Activated CD8-positive, alpha-beta T cell treated with anti-CD3 and anti-CD28 coated beads for 36 hours (primary cell): ENCODE measurements at regions not wholly inside any gene's neighbourhood (a gene's known extent, or its start where the extent isn't known, plus 50 kb on each side); places are given as distances from the start of the nearest gene placed in this dataset.

Source experiments
- ATAC-seq: fragments of 200-7000 bp; cut with Tn5 transposase; one replicate; pipeline ENCODE4 v1.10.0; 2021; ENCODE audit warnings: mild to moderate bottlenecking, moderate library complexity
- CTCF ChIA-PET: fragments of 350-600 bp; sonication (Branson Sonifier 250); formaldehyde crosslinking; loops from one replicate; lab custom pipeline; 2021; ENCODE audit warnings: antibody characterized with exemption; lab: Charles Lee
- POLR2A ChIA-PET: fragments of 350-600 bp; sonication (Branson Sonifier 250); formaldehyde crosslinking; loops from one replicate; lab custom pipeline; 2021; ENCODE audit warnings: antibody characterized with exemption; lab: Charles Lee
- DNase-seq: peaks from one replicate; pipeline ENCODE4 v3.0.0-alpha.2; 2020
- H3K27ac Mint-ChIP-seq: one replicate; pipeline ENCODE4 v1.8.0; 2021; ENCODE audit warnings: mild to moderate bottlenecking, mixed read lengths
- H3K27me3 Mint-ChIP-seq: one replicate; pipeline ENCODE4 v1.8.0; 2021; ENCODE audit warnings: mixed read lengths
- H3K36me3 Mint-ChIP-seq: one replicate; pipeline ENCODE4 v1.8.0; 2021; ENCODE audit warnings: low read depth, mixed read lengths
- H3K4me1 Mint-ChIP-seq: one replicate; pipeline ENCODE4 v1.8.0; 2021; ENCODE audit warnings: low read depth, mixed read lengths
- H3K4me3 Mint-ChIP-seq: one replicate; pipeline ENCODE4 v1.8.0; 2021; ENCODE audit warnings: mild to moderate bottlenecking, moderate library complexity, mixed read lengths
- H3K9me3 Mint-ChIP-seq: one replicate; pipeline ENCODE4 v1.8.0; 2021; ENCODE audit warnings: mixed read lengths
- CTCF ChIP-seq: fragments of 200-600 bp; IDR thresholded peaks from one replicate; pipeline ENCODE4 v1.8.0; 2022; ENCODE audit warnings: antibody characterized with exemption, mild to moderate bottlenecking
- intact Hi-C: fragments of 100-400 bp; cut with micrococcal nuclease; formaldehyde crosslinking; loops from one replicate; pipeline ENCODE4 v1.10.0; 2022

GRCh38 chr6:97443408-97444080 lies 160.5 kb upstream of the MMS22L start:
- Mint-ChIP-seq H3K36me3 (no peaks in the 10 kb centered on the region), H3K27me3 (peaks cover 6% of the 10 kb centered on the region), H3K4me1 (no peaks in the 10 kb centered on the region), H3K9me3 (no peaks in the 10 kb centered on the region), H3K27ac (no peak overlapping the region), H3K4me3 (no peak overlapping the region)
- ATAC-seq (no peak), DNase-seq (no peak)
- intact Hi-C loops = no loop called here
- POLR2A ChIA-PET = no interaction called here
- no peak for TF ChIP-seq CTCF
- CTCF ChIA-PET = no interaction called here

- H3K36me3 Mint-ChIP-seq = no peaks in the 10 kb centered on the region
- H3K4me3 Mint-ChIP-seq = no peak overlapping the region
- TF ChIP-seq CTCF = no peak
- intact Hi-C loops = no loop called here
- CTCF ChIA-PET = no interaction called here
- POLR2A ChIA-PET = no interaction called here
- peaks cover 6% of the 10 kb centered on the region for H3K27me3 Mint-ChIP-seq
- H3K27ac Mint-ChIP-seq = no peak overlapping the region
- ATAC-seq (no peak), DNase-seq (no peak)
- no peaks in the 10 kb centered on the region for H3K4me1 Mint-ChIP-seq
- H3K9me3 Mint-ChIP-seq = no peaks in the 10 kb centered on the region
These were observed 162.4 kb upstream of the MMS22L start for GRCh38 chr6:97445407-97445806.

GRCh38 chr6:97449444-97449966 lies 166.5 kb upstream of the MMS22L start:
- ATAC-seq = no peak
- ChIA-PET POLR2A (no interaction called here), CTCF (no interaction called here)
- DNase-seq = no peak
- Mint-ChIP-seq H3K4me1 (no peaks in the 10 kb centered on the region), H3K9me3 (no peaks in the 10 kb centered on the region), H3K4me3 (no peak overlapping the region), H3K36me3 (no peaks in the 10 kb centered on the region), H3K27me3 (peaks cover 6% of the 10 kb centered on the region), H3K27ac (no peak overlapping the region)
- TF ChIP-seq CTCF = no peak
- intact Hi-C loops = no loop called here

- TF ChIP-seq CTCF = no peak
- ChIA-PET CTCF (no interaction called here), POLR2A (no interaction called here)
- Mint-ChIP-seq H3K4me3 (no peak overlapping the region), H3K9me3 (no peaks in the 10 kb centered on the region), H3K27me3 (peaks cover 6% of the 10 kb centered on the region), H3K4me1 (no peaks in the 10 kb centered on the region), H3K36me3 (no peaks in the 10 kb centered on the region), H3K27ac (no peak overlapping the region)
- DNase-seq (no peak), ATAC-seq (no peak)
- intact Hi-C loops = no loop called here
These were observed 167.1 kb upstream of the MMS22L start for GRCh38 chr6:97450087-97450486.

GRCh38 chr6:97456070-97456469 lies 173.1 kb upstream of the MMS22L start:
- no peak for DNase-seq
- Mint-ChIP-seq H3K4me1 (no peaks in the 10 kb centered on the region), H3K27me3 (peaks cover 2% of the 10 kb centered on the region), H3K36me3 (no peaks in the 10 kb centered on the region), H3K27ac (no peak overlapping the region), H3K9me3 (no peaks in the 10 kb centered on the region), H3K4me3 (no peak overlapping the region)
- TF ChIP-seq CTCF = no peak
- intact Hi-C loops = no loop called here
- ChIA-PET CTCF (interaction anchor here (0.6 kb wide), 1 partner anchor 725 kb away, joined by 3 read pairs; no protein-coding TSS in a partner anchor), POLR2A (no interaction called here)
- no peak for ATAC-seq
